HepG2 (cell line): ENCODE measurements at regions not wholly inside any gene's neighbourhood (a gene's known extent, or its start where the extent isn't known, plus 50 kb on each side); places are given as distances from the start of the nearest gene placed in this dataset.

Experiments
- CAMTA2 ChIP-seq: sonication (generic); formaldehyde crosslinking; IDR thresholded peaks from 2 replicates; pipeline ENCODE4 v1.4.0; 2020; ENCODE audit warnings: mild to moderate bottlenecking, missing genetic modification reagents, borderline replicate concordance
- EZH2 ChIP-seq: conservative IDR thresholded peaks from 2 replicates; pipeline ENCODE4 v1.6.1; 2012; ENCODE audit warnings: mild to moderate bottlenecking, low read depth, low read length, moderate library complexity
- POLR2A ChIP-seq, 2 experiments: IDR thresholded peaks; 2 replicates each; pipeline ENCODE4 v1.6.1; 2011; ENCODE audit warnings: low read depth in 2 of 2, low read length in 2 of 2, mild to moderate bottlenecking in 1 of 2, moderate library complexity in 1 of 2; ENCODE audit not compliant: insufficient read depth in 1 of 2
- RFX5 ChIP-seq: IDR thresholded peaks from 2 replicates; pipeline ENCODE4 v1.6.1; 2011; ENCODE audit warnings: low read depth, low read length, improper control_type of control experiment
- ZBTB8A ChIP-seq: sonication (generic); formaldehyde crosslinking; IDR thresholded peaks from 2 replicates; pipeline ENCODE4 v1.4.0; 2020; ENCODE audit warnings: mild to moderate bottlenecking, low read depth, missing genetic modification reagents, borderline replicate concordance
- ZFP62 ChIP-seq: sonication (generic); formaldehyde crosslinking; IDR thresholded peaks from 2 replicates; pipeline ENCODE4 v1.4.0; 2020; ENCODE audit warnings: missing genetic modification reagents
- ZFYVE20 ChIP-seq: sonication (generic); formaldehyde crosslinking; IDR thresholded peaks from 2 replicates; pipeline ENCODE4 v1.8.0; 2023; ENCODE audit warnings: low read depth, mild to moderate bottlenecking, moderate library complexity, missing genetic modification reagents, borderline replicate concordance
- ZNF878 ChIP-seq: sonication (generic); formaldehyde crosslinking; IDR thresholded peaks from 2 replicates; pipeline ENCODE4 v1.8.1; 2023; ENCODE audit warnings: mild to moderate bottlenecking, missing genetic modification reagents, moderate library complexity
- TF ChIP-seq, protein P1 (sequence below): sonication (generic); formaldehyde crosslinking; IDR thresholded peaks from 2 replicates; pipeline ENCODE4 v1.9.0; 2022; ENCODE audit warnings: low read depth, missing genetic modification reagents
- TF ChIP-seq, protein P2 (sequence below): sonication (generic); formaldehyde crosslinking; IDR thresholded peaks from 2 replicates; pipeline ENCODE4 v1.8.1; 2023; ENCODE audit warnings: missing genetic modification reagents, inconsistent platforms, borderline replicate concordance
- TF ChIP-seq, protein P3 (sequence below): sonication (generic); formaldehyde crosslinking; conservative IDR thresholded peaks from 2 replicates; pipeline ENCODE4 v1.4.0; 2020; ENCODE audit warnings: missing genetic modification reagents
- TF ChIP-seq, protein P4 (sequence below): IDR thresholded peaks from 2 replicates; pipeline ENCODE4 v1.6.1; 2016; ENCODE audit warnings: low read depth, control low read depth
- TF ChIP-seq, protein P5 (sequence below): sonication (generic); formaldehyde crosslinking; IDR thresholded peaks from 2 replicates; pipeline ENCODE4 v1.5.0; 2020; ENCODE audit warnings: mild to moderate bottlenecking, missing genetic modification reagents, moderate library complexity
- TF ChIP-seq, protein P6 (sequence below): sonication (generic); formaldehyde crosslinking; IDR thresholded peaks from 2 replicates; pipeline ENCODE4 v1.4.0; 2020; ENCODE audit warnings: missing genetic modification reagents, borderline replicate concordance

DNA sequence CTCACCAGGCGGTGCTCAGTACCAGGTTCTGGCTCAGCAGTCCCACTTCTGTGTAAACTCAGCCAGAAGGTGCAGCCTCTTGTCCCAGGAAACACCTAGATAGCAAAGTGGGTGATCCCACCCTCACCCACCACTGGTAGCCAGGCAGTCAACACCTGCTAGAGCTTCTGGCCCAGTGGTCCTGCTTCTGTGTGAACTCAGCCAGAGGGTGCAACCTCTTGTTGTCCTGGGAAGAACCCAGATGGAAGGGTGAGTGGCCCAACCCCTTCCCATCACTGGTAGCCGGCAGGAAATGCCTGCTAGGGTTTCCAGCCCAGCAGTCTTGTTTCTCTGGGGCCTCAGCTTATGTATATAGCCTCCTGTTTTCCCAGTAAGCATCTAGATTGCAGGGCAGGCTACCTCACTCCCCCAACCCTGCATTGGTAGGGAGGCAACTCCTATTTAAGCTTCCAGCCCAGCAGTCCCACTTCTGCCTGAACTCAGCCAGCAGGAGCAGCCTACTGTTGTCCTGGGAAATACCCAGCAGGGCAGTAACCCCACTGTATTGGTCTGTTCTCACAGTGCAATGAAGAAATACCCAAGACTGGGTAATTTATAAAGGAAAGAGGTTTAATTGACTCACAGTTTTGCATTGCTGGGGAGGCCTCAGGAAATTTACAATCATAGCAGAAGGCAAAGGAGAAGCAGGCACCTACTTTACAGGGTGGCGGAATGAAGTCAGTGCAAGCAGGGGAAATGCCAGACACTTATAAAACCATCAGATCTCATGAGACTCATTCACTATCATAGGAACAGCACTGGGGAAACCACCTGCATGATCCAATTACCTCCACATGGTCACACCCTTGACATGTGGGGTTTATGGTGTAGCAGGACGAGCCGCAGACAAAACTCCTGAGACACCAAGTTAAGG, 110.6 kb downstream of the DTWD1 start:
- TF ChIP-seq, protein P1, sequence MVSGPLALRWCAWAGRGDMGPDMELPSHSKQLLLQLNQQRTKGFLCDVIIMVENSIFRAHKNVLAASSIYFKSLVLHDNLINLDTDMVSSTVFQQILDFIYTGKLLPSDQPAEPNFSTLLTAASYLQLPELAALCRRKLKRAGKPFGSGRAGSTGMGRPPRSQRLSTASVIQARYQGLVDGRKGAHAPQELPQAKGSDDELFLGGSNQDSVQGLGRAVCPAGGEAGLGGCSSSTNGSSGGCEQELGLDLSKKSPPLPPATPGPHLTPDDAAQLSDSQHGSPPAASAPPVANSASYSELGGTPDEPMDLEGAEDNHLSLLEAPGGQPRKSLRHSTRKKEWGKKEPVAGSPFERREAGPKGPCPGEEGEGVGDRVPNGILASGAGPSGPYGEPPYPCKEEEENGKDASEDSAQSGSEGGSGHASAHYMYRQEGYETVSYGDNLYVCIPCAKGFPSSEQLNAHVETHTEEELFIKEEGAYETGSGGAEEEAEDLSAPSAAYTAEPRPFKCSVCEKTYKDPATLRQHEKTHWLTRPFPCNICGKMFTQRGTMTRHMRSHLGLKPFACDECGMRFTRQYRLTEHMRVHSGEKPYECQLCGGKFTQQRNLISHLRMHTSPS = no peak
- TF ChIP-seq POLR2A (IDR thresholded peaks at IDR 0.05; ENCODE audit: insufficient read depth in 1 of 2, low read depth in 2 of 2, low read length in 2 of 2) (no peak), RFX5 (no peak), EZH2 (no peak), CAMTA2 (CRISPR knock-in tag) (no peak), ZNF878 (CRISPR knock-in tag) (no peak), ZBTB8A (CRISPR knock-in tag) (no peak), ZFP62 (CRISPR knock-in tag) (no peak), ZFYVE20 (no peak)
- TF ChIP-seq, protein P2, sequence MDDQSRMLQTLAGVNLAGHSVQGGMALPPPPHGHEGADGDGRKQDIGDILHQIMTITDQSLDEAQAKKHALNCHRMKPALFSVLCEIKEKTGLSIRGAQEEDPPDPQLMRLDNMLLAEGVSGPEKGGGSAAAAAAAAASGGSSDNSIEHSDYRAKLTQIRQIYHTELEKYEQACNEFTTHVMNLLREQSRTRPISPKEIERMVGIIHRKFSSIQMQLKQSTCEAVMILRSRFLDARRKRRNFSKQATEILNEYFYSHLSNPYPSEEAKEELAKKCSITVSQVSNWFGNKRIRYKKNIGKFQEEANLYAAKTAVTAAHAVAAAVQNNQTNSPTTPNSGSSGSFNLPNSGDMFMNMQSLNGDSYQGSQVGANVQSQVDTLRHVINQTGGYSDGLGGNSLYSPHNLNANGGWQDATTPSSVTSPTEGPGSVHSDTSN = no peak
- TF ChIP-seq, protein P3, sequence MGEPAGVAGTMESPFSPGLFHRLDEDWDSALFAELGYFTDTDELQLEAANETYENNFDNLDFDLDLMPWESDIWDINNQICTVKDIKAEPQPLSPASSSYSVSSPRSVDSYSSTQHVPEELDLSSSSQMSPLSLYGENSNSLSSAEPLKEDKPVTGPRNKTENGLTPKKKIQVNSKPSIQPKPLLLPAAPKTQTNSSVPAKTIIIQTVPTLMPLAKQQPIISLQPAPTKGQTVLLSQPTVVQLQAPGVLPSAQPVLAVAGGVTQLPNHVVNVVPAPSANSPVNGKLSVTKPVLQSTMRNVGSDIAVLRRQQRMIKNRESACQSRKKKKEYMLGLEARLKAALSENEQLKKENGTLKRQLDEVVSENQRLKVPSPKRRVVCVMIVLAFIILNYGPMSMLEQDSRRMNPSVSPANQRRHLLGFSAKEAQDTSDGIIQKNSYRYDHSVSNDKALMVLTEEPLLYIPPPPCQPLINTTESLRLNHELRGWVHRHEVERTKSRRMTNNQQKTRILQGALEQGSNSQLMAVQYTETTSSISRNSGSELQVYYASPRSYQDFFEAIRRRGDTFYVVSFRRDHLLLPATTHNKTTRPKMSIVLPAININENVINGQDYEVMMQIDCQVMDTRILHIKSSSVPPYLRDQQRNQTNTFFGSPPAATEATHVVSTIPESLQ (CRISPR knock-in tag) = no peak
- TF ChIP-seq, protein P4, sequence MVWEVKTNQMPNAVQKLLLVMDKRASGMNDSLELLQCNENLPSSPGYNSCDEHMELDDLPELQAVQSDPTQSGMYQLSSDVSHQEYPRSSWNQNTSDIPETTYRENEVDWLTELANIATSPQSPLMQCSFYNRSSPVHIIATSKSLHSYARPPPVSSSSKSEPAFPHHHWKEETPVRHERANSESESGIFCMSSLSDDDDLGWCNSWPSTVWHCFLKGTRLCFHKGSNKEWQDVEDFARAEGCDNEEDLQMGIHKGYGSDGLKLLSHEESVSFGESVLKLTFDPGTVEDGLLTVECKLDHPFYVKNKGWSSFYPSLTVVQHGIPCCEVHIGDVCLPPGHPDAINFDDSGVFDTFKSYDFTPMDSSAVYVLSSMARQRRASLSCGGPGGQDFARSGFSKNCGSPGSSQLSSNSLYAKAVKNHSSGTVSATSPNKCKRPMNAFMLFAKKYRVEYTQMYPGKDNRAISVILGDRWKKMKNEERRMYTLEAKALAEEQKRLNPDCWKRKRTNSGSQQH (CRISPR knock-in tag) = no peak
- TF ChIP-seq, protein P5, sequence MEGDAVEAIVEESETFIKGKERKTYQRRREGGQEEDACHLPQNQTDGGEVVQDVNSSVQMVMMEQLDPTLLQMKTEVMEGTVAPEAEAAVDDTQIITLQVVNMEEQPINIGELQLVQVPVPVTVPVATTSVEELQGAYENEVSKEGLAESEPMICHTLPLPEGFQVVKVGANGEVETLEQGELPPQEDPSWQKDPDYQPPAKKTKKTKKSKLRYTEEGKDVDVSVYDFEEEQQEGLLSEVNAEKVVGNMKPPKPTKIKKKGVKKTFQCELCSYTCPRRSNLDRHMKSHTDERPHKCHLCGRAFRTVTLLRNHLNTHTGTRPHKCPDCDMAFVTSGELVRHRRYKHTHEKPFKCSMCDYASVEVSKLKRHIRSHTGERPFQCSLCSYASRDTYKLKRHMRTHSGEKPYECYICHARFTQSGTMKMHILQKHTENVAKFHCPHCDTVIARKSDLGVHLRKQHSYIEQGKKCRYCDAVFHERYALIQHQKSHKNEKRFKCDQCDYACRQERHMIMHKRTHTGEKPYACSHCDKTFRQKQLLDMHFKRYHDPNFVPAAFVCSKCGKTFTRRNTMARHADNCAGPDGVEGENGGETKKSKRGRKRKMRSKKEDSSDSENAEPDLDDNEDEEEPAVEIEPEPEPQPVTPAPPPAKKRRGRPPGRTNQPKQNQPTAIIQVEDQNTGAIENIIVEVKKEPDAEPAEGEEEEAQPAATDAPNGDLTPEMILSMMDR = no peak
- TF ChIP-seq, protein P6, sequence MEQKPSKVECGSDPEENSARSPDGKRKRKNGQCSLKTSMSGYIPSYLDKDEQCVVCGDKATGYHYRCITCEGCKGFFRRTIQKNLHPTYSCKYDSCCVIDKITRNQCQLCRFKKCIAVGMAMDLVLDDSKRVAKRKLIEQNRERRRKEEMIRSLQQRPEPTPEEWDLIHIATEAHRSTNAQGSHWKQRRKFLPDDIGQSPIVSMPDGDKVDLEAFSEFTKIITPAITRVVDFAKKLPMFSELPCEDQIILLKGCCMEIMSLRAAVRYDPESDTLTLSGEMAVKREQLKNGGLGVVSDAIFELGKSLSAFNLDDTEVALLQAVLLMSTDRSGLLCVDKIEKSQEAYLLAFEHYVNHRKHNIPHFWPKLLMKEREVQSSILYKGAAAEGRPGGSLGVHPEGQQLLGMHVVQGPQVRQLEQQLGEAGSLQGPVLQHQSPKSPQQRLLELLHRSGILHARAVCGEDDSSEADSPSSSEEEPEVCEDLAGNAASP (CRISPR knock-in tag) = no peak
